Ureter (tissue), 1 donor: ENCODE measurements at regions not wholly inside any gene's neighbourhood (a gene's known extent, or its start where the extent isn't known, plus 50 kb on each side); places are given as distances from the start of the nearest gene placed in this dataset.
"Not testable (repeated sequence)": the region's sequence is repeated elsewhere in the genome, so short reads cannot be mapped to it uniquely, and the experiment has no call there.

Experiments used
- DNase-seq: peaks from one replicate; pipeline ENCODE4 v3.0.0-alpha.2; 2020; ENCODE audit warnings: low spot score
- donor health status: DM: yes; HTN: yes; CAD: no.

DNA sequence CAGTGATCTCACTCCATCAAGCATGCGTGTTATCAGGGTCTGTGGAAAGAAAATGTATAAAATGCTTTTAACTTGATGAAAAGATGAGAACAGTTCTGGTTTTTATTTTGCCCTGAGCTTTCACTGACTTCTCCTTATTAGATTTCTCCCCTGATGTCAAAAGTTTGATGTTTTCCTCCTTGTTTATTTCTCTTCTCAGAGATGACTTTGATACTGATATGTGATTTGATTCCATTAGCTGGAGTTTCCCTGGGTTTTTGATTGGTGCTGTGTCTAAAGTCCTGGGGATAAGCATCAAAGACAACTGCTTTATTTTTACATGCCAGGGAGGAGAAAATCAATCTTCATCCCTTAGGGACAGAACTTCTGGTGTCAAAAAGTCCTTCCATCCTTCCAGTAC, 510.0 kb downstream of the KCTD16 start:
- DNase-seq: no peak

DNA sequence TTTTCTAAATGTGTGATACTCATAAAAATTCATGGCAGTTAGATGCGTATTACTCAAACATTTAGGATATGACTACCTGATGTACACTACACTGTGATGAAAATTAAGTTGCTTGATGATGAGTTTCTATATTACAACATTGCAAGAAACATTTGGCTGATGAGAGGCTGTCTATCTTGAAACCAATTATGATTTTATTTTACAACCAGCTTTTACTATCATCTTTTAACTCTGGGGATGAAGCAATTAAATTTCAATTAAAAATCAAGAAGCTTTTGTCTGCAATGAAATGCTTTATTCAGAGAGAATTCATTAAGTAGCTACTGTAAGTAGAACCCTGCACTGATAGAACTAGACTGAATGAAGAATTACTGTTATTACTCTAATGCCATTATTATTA, 500.4 kb downstream of the KCTD16 start:
- DNase-seq: no peak

DNA sequence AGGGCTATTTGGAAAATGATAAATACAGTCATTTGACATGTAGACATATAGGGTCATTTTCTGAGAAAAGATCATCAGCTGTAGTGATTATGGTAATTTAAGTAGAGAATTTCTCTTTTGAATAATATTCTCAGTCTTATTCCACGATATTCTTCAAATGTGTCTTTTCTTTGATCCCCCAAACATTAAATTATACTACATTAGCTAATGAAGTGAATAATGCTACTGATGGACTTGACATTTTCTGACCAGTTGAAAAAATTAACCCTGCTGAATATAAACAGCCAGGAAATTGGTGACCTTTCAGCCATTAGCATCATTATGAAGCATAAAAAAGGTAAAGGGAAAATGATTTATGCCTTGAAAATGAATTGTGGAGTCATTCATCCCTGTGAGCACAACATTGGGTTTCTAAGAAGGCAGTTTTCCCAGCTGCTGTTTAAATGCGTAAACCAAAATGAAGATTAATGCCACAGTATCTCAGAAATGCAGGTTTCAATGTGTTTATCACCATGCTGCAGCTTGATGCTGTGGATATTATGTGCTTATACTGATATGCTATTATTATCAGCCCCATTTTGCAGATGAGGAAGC, 489.1 kb downstream of the KCTD16 start:
- DNase-seq: no peak

DNA sequence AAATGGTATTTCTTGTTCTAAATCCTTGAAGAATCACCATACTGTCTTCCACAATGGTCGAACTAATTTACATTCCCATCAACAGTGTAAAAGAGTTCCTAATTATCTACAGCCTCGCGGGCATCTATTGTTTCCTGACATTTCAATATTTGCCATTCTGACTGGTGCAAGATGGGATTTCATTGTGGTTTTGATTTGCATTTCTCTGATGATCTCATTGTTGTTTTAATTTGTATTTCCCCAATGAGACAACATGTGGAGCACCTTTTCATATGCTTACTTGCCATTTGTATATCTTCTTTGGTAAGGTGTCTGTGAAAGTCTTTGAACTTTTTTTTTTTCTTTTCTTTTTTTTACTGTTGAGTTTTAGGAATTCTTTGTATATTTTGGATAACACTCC, 473.6 kb downstream of the KCTD16 start:
- no peak for DNase-seq

DNA sequence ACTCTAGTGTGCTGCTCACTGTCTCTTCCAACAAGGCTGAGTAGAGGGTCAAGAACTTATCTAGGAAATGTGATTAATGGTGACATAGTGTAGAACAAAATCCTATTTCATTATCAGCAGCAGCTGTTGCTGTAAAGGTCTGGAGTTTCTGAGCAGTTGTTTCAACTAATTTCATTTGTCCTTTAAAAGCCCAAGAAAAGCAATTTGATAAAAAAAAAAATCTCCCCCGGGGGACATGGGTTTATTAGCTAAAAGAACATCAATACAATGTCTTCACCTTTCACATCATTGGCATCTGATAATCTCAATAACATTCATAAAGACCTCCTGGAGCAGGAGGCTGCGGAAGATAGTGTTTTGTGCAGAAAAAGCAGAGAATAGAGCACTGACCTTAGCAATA, 468.1 kb downstream of the KCTD16 start:
- no peak for DNase-seq

DNA sequence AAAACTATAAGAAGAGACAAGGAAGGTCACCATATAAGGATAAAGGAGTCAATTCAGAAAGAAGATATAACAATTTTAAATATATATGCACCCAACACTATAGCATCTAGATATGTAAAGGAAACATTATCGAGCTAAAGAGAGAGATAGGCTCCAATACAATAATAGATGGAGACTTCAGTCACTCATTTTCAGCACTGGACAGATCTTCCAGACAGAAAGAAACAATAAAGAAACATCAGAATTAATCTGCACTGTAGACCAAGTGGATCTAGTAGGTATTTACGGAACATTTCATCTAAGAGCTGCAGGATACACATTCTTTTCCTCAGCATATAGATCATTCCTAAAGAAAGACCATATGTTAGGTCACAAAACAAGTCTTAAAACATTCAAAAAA, 463.5 kb downstream of the KCTD16 start:
- DNase-seq: no peak

DNA sequence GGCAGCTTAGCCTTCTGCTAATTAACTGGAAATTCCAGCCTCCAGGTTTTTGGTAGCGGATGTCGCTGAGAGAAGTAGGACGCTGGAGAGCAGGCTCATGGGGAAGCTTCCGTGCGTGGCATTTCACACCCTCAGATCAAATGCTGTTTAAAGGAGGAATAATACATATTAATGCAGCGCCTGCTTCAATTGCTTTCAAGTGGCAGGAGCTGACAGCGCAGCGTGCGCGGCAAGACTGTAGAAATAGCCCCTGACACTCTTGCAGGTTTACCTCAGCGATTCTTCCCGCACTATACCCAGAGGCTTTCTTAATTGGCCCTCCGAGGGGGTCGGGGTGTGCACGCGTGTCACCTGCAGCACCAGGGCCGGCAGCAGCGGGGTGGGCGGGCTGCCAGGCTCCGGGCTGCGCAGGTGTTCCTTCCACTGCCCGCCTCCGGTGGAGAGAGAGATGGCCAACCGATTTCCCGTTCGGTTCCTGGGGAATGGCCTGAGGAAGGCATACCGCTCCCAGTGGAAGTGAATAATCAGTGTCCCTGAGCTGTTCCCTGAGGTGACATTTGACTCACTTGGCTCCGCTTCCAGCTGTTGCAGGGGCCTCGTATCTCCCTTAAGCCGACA, 427.9 kb downstream of the KCTD16 start:
- no peak for DNase-seq

DNA sequence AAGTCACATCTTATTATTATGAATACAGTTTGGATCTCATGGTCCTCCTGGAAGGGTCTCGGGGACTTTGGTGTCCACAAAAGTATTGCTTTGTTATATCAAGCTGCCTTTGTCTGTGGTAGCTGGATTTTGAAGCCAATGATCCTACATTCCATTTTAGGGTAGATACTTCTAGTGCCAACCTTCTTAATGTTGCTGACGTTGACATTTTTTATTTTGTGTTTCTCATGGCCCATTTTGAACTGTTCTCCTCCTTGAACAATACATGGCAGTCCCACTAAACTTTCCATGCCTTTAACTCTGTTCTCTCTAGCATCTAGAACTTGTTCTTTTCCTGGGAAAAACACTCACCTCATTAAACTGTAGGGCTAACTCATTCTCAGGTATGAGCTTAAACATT, 425.8 kb downstream of the KCTD16 start:
- no peak for DNase-seq

DNA sequence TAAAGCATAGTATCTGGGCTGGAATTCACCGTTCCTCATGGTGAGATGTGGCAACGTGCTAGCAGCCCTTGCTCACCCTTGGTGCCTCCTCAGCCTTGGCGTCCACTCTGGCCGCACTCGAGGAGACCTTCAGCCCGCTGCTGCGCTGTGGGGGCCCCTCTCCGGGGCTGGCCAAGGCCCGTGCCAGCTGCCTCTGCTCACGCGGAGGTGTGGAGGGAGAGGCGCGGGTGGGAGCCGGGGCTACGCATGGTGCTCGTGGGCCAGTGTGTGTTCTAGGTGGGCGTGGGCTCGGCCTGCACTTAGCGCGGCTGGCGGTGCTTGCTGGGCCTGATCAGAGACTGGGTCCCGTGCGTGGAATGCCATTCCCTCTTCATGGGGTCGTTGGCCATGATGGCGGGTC, 424.2 kb downstream of the KCTD16 start:
- DNase-seq: no peak

DNA sequence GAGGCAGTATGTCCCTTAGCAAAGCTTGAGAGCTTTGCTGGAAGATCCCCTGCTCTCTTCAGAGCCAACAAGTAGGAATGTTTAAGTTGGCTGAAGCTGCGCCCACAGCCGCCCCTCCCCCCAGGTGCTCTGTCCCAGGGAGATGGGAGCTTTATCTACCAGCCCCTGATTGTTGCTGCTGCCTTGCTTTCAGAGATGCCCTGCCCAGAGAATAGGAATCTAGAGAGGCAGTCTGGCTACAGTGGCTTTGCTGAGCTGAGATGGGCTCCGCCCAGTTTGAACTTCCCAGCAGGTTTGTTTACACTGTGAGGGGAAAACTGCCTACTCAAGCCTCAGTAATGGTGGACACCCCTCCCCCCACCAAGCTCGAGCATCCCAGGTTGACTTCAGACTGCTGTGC, 423.6 kb downstream of the KCTD16 start:
- not testable (repeated sequence) for DNase-seq

DNA sequence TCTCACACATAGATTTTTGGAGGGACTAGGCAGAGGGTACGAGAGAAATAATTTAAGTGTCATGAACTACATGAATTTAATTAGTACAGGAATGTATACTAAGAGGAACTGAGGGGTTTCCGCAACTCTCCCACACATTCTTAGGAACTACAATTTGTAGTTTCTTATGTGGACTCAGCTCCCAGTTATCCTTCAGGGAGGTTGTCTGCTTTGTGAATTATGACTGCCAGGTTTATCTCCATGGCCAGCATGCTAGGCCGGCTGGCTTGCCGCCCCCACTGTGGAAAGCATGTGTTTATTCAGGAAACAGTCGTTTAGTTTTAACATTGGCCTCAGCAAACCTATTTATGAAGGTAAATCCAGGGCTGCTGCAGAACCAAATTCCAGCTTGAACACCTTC, 415.0 kb downstream of the KCTD16 start:
- DNase-seq: no peak

DNA sequence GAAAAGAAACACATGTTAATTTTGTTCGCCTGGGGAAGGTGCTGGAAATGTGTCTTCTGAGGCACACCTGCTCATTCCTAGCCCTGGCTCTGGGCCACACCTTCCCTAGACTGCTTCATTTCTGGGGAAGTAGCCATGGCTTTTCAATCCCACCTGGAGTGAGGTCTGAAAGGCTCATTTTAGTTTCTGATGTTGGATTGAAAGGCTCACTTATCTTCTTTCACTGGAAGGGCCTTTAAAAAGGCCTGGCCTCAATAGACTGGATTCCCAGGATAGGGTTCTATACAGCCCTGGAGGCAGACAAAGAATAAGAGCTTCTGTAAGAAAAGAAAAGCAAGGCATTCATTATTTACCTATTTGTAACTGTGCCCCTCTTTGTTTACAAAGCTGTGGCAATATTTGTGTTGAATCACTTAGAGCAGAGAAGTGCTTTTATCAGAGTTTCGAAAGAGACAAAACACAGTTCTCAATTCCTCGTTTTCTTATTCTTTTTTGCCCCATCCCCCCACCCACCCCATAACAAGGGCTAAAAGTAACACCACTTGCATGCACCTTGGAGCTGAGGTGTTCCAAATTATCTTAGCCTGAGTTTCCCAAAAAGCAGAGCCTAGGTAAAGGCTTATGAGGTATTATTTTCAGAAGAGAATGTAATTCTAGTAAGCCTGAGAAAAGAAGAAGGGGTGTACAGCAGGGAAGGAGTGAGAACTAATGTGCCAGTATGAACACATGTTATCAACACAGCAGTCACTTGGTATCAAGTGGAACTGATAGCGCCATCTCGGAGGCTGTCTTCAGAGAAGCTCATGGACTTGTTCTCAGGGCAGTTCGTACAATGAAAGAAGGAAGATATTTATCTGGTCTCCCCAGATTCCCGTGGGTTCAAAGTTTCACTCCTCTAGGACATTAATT, 413.1 kb downstream of the KCTD16 start:
- DNase-seq: no peak

DNA sequence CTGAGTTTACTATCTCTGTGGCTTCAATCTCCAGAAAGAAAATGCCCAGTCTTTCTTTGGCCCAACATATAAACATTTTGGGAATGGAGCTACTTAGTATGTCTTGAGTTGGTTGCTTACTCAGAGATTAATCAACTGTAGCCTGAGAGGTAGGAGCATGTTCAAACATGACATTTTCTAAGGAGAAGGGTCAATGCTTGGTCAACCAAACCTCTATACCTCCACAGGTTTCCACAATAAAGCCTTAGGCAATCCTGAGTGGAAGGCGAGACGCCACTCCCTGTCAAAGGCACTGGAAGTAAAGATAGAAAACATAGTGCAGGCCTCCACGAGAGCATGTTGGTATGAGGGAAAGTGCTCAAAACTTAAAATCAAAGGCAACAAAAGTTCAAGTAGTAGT, 411.4 kb downstream of the KCTD16 start:
- DNase-seq: no peak

DNA sequence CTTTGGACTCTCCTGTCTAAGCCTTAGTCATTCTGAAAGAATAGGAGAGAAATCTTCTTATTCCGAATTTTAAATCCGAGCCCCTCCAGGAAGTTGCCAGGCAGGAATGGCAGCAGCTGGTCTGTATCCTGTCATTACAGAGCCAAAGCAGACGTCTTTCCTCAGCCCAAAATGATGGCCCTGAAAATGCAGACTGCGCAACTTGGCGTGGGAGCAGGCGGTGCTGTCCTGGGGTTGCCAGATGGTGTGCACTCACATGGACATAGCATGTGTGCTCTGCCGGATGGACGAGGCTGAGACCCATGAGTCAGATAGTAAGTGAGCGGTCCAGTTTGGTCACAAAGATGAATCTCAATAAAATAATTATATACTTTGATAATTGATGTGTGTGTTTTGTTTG, 410.4 kb downstream of the KCTD16 start:
- no peak for DNase-seq

DNA sequence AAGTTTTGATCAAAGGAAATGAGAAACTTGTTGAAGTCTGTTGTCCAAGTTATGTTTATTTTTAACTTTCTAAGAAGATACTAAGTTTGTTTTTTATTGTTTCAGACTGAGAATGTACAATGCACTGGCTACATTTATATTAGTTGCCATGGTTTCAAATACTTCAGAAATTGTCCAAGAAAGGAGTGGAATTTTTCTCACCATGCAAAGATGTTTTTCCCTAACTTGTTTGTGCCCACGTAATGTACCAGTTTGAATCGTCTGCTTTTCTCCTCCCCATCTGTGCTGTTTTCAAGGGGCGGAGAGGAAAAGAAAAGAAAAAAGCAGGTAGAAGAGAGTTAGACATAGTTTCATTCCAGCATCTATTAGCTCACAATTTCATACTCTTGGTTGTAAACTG, 407.0 kb downstream of the KCTD16 start:
- DNase-seq: no peak

DNA sequence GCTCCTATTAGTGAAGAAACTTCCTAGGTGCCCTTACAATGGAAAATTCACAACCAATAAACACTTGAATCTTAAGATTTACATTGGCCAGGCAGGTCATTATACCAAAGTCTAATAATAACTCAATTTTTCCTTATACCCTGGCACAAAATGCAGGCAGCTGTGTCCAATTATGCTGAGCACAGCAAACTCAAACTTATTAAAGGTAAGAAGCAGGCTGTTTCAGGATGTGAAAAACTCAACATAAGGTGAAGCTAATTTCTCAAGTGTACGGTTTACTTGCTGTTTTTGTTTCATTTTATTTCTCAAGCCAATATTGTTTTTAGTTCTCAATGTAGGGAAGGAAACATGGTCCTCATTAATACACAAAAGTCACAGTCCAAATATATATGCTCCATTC, 405.1 kb downstream of the KCTD16 start:
- DNase-seq: no peak

DNA sequence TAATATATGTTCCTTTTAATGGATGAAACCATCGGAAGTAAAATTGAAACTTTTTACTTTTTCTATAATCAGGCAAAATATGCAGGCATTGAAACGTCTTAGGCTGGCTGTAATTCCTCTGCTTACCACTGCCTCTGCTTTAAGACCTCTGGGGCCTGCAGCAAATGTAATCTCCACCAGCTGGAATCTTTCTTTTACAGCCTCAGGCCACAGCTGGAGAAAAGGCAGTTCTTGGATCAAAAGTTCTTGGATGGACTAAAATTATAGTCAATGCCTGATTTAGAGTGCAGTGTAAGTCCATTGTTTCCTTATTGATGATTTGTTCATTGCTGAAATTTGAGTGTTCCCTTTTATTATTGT, 396.7 kb downstream of the KCTD16 start:
- no peak for DNase-seq

DNA sequence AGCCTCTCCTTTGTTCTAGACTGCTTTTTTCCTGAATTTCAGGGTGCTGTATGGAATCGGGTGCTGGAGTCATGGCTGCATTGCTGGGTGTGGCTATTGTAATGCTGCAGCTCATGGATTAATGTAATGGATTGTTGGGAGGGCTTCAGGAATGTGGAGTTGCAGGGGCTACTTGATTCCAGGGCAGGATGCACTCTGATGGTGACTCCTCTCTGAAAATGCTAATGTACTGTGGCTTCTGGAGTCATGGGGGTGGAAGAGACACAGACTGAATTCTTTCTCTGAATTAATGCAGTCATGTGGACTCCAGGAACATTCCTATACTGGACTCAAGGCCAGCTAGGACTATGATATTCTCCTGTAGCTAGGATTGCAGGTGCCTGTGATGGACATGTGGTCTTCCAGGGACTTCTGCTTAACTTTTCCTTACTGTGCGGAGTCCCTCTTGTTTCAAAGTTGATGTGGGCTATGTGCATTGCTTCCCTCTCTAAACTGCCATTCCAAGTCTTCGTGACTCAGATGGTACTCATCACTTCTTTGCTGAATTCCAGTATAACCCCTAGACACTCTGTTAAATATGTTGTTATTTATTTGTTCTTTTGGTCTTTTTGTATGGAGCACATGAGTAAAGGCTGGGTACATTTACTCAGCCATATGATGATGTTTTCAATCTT, 396.2 kb downstream of the KCTD16 start:
- DNase-seq: no peak

DNA sequence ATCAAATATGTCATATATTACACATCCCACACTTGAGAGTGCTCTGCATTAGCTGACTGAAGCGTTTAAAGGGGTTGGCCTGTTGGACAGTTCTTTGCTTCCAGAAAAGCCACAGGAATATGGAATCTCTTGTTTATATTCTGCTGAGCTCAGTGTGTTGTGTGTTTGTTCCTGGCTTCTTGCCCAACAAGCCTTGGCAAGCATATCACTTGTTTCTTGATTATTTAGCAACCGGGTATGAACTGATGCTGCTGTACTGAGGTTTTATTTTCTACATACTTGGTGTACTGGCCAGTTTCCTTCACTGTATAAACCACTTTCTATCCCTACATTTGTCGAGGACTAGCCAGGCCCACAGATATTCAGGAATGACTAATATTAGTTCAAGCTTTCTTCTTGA, 378.9 kb downstream of the KCTD16 start:
- no peak for DNase-seq

DNA sequence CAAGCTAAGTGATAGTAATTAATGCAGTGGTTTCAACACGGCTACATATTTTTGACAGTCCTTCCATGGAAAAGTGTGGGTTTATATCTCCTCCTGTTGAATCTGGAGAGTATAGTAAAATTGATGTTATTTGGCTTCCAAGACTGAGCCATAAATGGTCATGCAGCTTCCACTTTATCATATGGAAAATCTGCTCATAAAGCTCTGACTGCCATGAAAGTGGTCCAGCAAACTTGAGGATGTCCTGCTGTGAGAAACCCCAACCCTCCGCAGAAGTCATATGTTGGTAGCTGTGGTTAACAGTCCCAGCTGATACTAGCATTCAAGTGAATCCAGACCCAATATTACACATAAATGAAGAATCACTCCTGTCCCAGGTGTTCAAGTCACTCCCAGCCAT, 378.3 kb downstream of the KCTD16 start:
- DNase-seq: no peak

DNA sequence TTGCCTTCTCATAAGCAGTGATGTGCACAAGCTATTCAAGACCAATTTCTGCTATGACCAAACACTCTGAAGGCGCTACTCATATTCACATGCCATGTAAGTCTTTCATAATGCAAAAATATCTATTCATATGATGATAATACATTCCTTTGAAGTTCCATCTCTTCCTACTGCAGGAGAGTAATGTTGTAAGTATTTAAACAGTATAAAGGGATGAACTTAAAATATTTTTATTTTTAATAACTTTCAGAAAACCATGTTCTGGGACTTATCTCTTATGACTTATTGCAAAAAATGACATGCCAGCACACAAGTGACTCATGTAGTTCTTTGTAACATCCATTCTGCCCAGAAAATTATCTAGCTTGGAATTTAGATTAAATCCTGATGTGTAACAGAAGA, 376.4 kb downstream of the KCTD16 start:
- DNase-seq: no peak

DNA sequence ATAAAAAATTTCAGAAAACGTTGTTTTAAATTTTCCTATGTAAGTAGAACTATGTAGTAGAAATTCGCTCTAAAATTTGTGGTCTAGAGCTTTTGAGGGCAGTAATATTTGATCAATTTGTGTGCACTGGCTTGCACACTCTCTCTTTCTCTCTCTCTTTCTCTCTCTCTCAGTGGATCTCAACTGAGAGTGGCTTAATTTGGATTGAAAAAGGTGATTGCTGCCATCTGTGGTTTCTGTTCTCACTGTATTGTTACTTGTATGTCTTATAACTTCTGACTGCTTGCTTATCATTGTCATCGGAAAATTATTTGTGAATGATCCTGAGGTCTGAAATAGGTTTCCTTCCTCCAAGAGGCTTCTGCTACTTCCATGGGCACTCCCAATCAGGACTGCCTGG, 368.2 kb downstream of the KCTD16 start:
- no peak for DNase-seq
